ENCODE measurements at regions not wholly inside any gene's neighbourhood (a gene's known extent, or its start where the extent isn't known, plus 50 kb on each side); places are given as distances from the start of the nearest gene placed in this dataset.
"Not testable (repeated sequence)": the region's sequence is repeated elsewhere in the genome, so short reads cannot be mapped to it uniquely, and the experiment has no call there.

DNA sequence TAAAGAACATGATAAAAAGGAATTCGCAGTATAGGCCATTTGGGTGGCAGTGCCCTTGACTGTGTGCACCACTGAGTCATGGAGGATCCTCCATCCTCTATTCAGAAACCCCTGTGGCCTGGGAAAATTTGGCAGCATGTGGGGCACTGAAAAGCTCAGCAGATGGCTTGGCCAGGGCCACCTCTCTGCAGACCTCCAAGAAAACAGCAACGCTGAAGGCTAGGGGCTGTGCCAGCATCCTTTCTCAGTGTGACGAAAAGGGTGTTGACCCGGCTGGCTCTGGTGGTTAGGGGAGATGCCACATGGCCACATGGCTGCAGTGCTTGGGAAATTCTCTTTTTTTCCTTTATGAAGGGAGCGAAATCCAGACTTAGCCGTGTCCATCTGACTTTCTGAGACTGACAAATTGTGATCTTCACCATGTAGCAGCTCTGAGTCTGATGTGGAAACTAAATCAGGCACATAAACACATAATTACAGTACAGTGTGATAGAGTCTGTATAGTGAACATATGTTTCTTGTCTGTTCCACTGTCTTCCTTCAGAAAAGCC lies 178.0 kb downstream of the KCTD12 start:
- peak; percentile 50 to 85 for DNase-seq

DNA sequence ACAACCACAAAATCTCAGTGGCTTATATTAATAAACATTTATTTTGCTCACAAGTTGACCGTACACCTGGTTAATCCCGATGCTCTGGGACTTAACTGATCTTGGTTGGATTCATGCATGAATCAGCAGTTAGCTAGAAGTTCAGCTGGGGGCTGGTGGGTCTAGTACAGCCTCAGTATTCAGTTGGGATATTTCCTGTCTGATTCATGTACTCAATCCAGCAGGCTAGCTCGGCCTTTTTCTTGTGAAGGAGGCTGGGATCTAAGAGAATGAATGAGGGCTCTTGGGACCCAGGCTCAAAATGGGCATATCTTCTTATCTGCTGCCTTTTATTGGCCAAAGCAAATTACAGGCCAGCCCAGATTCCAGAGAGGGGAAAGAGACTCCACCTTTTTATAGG lies 178.8 kb downstream of the KCTD12 start:
- DNase-seq: no peak

DNA sequence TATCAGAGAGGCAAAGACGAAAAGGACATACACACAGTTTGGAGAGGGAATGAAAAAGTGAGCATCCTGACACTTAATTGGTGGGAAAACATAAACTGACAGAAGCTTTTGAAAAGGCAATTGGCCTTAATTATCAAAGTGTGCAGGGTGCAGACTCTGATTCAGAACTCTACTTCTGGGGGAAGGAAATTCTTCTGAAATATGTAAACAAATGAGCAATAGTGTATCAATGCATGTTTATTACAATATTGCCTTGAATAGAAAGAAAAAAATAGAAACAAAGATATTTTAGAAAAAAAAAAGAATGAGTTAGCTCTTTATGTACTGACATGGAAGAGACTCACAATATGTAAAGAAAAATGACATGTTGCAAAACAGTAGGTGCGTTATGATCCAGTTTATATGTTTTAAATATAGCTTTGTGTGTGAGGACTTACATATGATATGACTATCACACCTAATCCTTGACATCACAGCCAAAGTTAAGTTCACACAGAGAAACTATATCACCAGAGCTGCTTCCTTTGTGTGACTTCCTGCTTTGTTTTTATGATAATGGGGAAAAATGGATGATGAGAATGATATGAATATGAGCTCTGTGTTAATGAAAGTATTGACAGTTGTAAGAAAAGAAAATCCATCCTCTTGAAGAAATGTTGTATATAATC lies 182.4 kb downstream of the KCTD12 start:
- DNase-seq: no peak

DNA sequence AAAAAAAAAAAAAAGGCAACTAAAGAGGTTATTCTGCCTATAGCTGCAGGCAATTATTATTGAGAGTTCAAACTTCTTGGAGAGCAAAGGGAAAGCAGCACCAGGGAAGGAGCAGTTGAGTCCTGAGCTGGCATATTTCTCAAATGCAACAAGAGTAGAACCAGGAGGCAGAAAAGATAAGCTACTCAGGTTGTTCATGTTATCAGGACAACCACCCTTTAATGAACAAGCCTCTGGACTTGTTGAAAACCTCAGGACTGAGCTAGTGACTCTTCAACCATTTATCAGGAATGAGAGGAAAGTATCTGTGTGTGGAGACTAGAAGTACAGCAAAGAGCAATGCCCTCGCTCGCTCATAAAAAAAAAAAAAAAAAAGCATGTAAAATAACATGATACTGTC lies 183.0 kb downstream of the KCTD12 start:
- no peak for DNase-seq

DNA sequence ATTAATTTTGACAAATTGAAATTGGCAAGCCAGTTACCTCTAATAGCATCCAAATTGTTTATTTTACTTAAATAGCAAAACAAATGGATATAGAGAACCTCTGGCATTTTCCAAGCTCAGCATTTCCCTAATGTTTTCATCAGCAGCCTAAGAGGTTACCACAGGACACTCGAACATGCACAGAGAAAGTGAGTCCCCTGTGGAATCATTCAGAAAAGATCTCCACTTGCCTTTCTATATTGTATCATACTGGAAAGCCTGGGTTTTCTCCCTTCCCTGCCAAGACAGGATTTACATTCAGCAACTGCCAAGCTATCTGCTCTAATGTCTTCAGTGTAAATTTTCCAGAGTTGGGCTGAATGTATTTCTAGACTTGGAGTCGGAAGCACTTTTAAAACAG lies 188.9 kb downstream of the KCTD12 start:
- no peak for DNase-seq

DNA sequence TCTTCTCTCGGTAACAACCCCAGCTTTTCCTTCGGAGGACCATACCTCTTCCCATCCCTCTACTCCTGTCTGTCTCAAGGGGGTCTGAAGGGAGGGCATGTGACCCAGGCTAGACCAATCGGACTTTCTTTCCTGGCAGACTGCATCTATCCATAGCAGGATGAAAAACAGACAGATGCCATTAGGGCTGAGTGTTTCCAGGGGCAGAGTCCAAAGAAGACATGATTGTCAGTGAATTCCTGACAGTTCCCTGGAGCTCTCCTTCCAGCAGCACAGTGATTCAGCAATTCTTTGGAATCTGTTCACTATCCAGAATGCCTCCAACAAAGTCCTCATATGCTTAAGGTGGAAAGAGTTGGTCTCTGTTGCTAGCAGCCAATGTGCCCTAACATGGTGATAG lies 189.8 kb downstream of the KCTD12 start:
- DNase-seq: no peak

DNA sequence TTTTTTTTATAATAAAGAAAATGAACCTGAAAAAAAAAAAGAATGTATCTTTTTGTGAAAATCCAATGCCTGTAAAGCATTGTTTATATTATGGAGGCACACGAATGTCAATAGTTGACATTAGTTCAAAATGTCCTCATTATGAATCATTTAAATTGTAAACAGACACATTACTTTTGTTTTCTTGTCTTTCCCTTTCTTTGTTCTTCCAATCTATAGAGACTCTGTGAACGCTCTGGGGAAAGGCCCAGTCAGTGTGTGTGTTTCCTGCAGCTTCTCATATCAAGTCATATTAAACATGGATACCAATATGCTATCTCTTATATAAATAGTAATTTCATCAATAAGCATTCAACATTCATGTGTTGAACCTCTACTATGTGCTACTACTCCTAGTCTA lies 193.1 kb downstream of the KCTD12 start:
- no peak for DNase-seq

DNA sequence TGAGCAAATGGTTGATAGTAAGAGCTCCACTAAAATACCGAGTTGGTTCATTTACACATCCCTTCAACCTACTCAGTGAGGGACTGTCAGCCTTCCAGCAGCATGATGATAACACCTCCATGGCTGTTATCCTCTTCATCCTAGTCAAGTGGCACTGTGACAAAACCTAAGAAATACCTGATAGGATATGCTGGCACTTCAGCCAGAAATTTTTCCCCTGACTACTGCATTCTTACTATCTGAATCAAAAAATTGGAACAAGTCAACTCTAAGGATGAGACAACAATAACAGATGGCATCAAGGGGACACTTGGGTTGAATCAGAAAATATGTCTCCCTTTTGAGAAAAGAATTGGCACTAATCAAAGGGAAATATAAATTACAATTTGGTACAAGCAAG lies 193.9 kb downstream of the KCTD12 start:
- DNase-seq: peak; percentile 54 to 92

DNA sequence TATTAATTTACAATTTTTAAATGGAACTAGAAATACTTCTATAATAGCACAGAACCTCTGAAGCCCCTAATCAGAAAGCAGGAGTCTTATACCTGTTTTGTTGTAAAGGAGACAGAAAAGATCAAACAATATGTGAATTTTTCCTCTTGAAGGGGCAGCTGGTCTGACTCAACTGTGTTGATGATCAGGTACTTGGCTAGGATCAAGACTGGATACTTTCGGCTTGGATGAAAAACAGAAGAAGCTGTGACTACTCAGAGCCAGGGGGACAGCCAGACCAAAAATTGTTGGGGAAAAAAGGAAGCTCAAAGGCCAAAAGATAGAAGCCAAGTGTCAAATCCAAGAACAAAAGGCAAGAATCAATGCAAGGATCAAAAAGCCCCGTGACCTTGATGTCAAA lies 195.6 kb downstream of the KCTD12 start:
- DNase-seq: no peak

DNA sequence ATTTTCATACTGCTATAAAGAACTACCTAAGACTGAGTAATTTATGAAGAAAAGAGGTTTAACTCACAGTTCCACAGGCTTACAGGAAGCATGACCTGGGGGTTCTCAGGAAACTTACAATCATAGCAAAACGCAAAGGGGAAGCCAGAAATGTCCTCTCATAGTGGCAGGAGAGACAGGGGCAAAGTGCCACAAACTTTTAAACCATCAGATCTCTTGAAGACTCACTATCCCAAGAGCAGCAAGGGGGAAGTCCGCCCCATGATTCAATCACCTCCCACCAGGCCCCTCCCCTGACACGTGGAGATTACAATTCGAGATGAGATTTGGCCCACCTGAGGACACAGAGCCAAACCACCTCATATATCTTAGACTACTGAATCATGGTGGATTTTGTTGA lies 198.7 kb downstream of the KCTD12 start:
- DNase-seq: no peak

DNA sequence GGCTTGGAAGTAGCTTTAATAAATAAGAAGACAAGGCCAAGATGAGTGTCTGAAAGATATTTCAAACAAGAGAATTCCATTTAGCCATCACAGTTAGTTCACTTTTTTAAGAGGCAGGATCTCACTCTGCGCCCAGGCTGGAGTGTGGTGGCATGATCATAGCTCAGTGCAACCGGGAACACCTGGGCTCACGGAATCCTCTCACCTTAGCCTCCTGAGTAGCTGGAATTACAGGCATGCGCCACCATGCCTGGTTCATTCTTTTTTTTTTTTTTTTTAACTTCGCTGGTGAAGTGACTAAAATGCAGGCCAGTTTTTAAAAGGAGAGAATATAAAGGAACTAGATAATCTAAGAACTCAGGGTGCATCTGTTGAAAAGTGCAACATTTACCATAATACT lies 200.3 kb downstream of the KCTD12 start:
- DNase-seq: no peak

DNA sequence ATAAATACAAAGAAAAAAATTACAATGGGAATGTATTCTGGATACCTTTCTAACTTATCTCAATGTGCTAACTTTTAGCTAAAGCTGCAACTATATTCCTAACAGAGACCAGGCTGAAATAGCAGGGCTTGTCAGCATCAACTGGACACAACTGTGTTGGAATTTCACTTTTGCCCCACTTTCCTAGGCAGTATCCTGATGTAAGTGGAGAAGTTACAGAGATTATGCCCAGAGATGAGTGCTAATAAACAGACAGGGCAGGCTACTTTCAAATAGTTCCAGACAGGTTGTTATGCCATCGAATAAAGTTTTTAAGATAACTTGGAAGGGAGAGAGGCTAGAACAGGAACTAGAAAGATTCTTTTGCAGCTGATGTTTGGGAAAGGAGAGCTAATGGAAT lies 201.9 kb downstream of the KCTD12 start:
- DNase-seq: no peak

DNA sequence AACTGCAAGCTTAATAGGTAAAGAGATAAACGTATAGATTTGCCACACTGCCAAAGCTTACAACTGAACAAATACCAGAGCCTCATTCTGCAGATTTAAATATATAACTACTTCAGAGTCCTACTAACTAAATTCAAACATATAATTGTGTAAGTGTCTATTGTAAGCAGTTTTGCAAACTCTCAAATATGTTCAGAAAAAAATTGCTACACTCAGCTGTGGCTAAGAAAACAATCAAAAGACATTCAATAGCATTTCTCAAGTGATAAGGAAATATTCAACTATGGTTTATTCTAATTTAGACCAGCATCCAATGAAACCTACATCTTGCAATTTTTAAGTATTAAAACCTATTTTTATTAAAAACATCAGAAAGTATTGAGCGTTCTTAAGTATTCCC lies 202.4 kb downstream of the KCTD12 start:
- DNase-seq: no peak

DNA sequence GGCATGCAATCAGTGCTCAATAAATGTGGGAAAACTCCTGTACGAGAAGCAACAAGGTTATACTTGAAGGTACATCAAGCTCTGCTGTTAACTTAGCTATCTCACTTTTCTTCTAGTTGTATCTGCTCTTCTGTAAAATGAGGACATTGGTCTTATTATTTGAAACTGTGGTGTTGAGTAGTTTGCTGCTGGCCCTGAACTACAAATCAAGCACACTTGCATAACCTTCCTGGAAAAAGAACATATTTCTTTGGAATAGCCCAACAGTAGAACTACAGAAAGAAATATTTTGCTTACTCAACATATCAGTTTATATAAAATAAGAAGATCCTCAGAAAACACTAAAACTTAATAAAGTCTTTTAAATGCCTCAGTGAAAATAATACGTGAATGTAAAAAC lies 203.0 kb downstream of the KCTD12 start:
- DNase-seq: no peak

DNA sequence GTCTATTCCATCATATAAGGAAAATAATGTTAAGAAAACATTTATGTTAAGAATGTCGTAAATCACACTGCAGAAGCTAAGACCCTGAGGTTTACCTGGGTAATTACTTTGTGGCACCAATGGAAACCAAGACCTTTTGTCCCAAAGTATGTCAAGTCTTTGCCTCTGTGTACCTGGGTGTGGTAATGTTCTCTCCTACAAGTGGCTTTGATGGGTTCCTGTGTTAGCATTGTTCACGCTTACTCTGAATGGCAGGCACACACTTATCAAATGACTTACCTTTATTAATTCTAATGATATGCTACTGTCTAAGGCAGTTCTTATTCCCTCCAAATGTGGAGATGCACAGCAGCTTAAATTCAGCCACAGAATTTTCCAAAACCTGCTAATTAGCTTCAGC lies 206.1 kb downstream of the KCTD12 start:
- no peak for DNase-seq

DNA sequence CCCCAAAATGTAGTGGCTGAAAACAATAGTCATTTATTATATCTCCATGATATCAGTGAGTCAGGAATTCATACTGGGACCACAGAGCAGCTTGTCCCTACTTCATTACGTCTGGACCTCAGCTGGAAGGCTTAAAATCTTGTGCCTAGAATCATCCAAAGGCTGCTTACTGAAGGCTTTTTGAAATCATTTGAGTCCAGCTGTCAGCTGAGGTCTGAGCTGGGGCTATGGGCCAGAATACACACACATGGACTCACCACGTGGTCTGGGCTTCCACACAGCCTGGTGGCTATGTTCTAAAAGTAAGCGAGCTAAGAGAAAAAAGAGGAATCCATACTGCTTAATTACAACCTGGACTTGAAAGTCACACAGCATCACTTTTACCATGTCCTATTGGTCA lies 209.2 kb downstream of the KCTD12 start:
- DNase-seq: no peak

DNA sequence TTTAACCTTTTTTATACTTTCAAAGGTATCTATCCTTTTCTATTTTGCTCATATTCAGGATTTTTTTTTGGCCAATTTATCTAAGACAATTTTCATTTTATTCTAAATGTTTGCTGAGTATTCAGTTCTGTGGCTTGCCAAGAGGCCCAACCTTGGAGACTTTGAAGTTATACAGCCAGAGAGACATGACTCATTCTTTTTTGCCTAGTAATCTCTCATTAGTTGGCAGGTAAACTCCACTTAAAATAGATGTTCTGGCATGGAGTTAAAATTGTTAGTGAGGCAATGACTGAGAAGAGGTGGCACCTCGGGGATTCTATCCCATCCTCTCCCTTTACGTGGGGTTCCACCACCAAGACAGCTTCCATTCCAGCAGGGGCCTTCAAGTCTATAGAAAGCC lies 213.8 kb downstream of the KCTD12 start:
- DNase-seq: no peak

DNA sequence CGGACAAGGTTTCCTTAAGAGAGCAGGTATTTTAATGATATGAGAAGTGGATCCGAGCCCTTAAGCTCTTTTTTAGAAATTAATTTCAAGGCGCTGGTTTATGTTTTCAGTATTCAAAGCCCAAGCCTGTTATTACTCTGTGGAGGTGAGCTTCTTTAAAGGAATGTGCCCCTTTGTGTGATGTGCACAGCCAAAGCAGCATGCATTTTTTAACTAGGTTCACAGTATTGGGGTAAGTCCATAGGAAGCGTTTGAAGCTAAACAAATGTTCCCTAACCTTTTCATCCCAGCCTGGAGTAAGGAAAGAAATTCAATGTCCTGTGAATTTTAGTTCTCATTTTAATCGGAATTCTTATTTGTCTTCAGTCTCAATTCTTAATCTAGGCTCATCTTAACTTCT lies 217.5 kb downstream of the KCTD12 start:
- no peak for DNase-seq

DNA sequence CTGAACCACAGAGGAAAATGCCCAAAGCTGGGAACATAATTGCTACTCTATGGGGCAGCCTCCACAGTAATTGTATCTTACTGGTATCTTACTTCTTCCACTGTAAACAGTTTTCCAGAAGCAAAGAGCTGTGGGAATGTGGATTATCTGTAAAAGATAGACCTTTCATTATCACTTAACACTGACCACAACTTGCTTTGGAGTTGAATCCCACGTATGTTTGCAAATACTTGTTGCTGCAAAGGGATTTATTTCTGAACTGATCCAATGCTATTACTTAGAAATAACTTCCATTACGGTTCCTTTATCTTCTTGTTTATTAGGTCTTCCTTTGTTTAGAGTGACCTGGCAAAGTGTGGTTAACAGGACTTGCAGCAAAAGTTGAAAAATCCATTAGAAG lies 218.1 kb downstream of the KCTD12 start:
- no peak for DNase-seq

DNA sequence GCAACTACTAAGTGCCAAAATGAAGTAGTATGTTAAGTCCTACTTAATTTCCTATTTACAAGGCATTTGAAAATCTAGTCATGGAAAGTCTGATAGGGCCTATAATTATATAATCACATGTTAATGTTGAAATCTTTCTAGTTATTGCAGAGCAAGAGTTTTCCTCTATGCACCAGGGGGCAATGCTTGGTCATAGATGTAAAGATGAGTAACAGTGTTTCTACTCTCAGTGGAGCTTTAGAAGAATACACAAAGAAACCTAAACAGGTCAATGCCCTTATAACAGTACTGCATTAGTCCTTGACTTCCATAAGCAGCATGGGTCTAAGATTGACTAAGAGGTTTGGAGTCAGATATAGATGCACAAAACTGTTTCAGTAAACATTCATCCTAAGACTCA lies 218.7 kb downstream of the KCTD12 start:
- no peak for DNase-seq

DNA sequence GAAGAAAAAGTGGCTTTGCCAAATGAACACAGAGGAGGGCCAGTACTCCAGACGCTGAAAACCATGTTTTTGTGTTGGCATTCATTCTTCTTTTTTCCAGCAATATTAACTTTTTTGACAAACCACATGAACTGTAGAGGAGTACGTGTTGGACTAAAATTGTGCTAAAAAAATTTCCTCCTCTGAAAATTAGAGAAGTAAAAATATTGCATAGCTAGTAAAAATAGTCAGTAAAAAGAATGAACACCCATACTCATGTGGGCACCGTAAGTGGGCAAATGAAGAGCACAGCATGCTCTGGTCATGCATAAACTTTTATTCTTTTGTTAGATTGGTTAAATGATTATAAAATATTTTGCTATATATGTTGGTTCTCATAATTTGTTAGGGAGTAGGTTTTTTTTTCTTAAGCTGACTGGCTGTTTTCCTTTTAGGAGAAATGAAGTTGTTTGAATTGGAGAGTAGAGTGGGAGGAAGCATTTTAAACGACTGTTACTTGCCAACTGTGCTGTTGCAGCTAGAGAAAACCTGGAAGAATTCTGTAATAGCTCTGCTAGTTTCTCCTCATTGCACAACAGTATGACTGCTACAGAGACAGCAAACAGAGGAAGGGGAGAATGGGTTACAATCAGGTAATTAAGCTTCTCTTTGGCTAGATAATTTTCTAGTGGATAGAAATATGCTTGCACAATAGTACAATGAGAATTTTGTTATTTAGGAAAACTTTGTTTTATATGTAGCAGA lies 222.4 kb downstream of the KCTD12 start:
- DNase-seq: no peak

DNA sequence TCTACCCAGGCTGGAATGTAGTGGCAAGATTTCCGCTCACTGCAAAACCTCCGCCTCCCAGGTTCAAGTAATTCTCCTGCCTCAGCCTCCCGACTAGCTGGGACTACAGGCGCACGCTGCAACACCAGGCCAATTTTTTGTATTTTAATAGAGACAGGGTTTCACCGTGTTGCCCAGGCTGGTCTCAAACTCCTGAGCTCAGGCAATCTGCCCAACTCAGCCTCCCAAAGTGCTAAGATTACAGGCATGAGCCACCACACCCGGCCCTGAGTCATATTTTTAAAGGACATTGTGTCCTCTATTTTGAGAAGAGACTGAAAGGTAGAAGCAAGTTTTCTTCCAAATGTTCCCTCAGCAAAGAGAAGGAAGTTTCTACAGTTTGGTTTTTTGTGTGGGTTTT lies 227.1 kb downstream of the KCTD12 start:
- DNase-seq: not testable (repeated sequence)

DNA sequence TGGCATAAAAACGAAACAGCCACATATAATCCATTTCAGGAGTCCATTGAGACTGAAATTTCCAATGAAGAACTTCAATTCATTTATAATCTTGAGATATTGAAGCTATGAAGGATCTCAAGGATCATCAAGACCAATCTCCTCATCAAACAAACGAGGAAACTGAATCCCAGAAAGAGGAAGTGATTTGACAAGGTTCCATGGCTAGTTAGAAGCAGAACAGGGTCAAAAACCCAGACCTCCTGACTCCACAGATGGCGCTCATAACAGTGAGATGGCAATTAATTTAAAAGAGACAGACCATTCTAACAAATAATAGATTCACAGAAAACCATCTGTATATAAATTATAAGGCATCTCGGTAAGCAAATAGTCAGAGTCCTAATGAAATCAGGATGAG lies 229.7 kb downstream of the KCTD12 start:
- no peak for DNase-seq

DNA sequence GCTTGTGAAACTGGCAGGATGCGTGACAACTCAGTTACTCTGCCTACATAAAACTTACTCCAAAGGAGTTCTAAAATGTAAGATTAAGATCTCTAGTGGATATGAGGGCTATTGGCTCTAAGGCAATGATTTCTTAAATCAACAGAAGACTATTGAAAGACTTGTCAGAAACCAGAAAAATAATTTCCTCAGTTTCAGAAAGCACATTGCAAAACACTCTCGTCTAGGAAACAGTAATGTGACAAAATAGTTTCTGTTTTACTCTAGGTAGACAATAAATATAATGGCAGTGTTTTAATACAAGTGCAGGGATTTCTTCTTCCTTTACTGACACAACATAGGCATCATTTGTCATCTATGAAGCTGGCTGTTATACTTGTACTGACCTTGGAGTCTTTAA lies 230.1 kb downstream of the KCTD12 start:
- DNase-seq: no peak

DNA sequence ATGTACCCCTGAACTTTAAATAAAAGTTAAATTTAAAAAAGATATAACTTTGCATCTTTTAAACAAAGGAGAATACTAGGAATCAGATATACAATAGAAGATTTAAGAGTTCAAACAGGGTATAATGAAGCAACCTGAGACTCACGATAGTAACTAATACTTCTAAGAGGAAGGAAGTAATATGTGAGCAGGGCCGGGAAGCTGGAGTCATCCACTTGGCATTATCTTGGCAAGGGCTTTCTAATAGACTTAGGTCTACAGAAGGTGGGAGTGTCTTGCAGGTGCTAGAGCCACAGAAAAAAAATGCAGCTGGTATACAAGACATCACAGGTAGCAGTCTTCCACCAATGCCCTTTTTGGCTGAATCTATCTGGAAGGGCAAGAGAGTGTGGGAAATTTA lies 231.9 kb downstream of the KCTD12 start:
- DNase-seq: no peak

Data from cerebellar nuclear complex (tissue), 1 donor.